SK-N-SH treated with all-trans-retinoic acid at 6 μM for 48 hours (cell line): ENCODE measurements at regions not wholly inside any gene's neighbourhood (a gene's known extent, or its start where the extent isn't known, plus 50 kb on each side); places are given as distances from the start of the nearest gene placed in this dataset.

Experiments
- ATAC-seq: fragments of 200-7000 bp; cut with Tn5 transposase; 3 replicates; pipeline ENCODE4 v1.9.1; 2020; ENCODE audit warnings: mild to moderate bottlenecking, moderate library complexity
- BACH2 ChIP-seq: fragments of 250-450 bp; sonication (Bioruptor Pico); IDR thresholded peaks from 2 replicates; pipeline ENCODE4 v1.9.0; 2021; ENCODE audit warnings: mild to moderate bottlenecking, borderline replicate concordance
- CSDC2 ChIP-seq: fragments of 250-450 bp; sonication (Bioruptor Pico); IDR thresholded peaks from 2 replicates; pipeline ENCODE4 v1.5.0; 2020; ENCODE audit warnings: mild to moderate bottlenecking, moderate library complexity
- GLIS3 ChIP-seq: fragments of 250-450 bp; sonication (Bioruptor Pico); IDR thresholded peaks from 2 replicates; pipeline ENCODE4 v1.5.0; 2020; ENCODE audit warnings: mild to moderate bottlenecking, moderate library complexity
- ISL1 ChIP-seq: fragments of 250-450 bp; sonication (Bioruptor Pico); IDR thresholded peaks from 2 replicates; pipeline ENCODE4 v2.1.2; 2022; ENCODE audit warnings: mild to moderate bottlenecking, moderate library complexity
- OSR1 ChIP-seq: fragments of 250-450 bp; sonication (Bioruptor Pico); IDR thresholded peaks from 2 replicates; pipeline ENCODE4 v1.8.0; 2022; ENCODE audit warnings: moderate library complexity, mild to moderate bottlenecking, inconsistent platforms
- PPARA ChIP-seq: fragments of 250-450 bp; sonication (Bioruptor Pico); IDR thresholded peaks from 2 replicates; pipeline ENCODE4 v1.5.0; 2020; ENCODE audit warnings: mild to moderate bottlenecking, borderline replicate concordance
- RARB ChIP-seq: fragments of 250-450 bp; sonication (Bioruptor Pico); IDR thresholded peaks from 2 replicates; pipeline ENCODE4 v1.8.0; 2021; ENCODE audit warnings: mild to moderate bottlenecking, moderate library complexity
- SNAI2 ChIP-seq: fragments of 250-450 bp; sonication (Bioruptor Pico); IDR thresholded peaks from 2 replicates; pipeline ENCODE4 v1.5.0; 2020; ENCODE audit warnings: mild to moderate bottlenecking, moderate library complexity
- TCF4 ChIP-seq: fragments of 250-450 bp; sonication (Bioruptor Pico); IDR thresholded peaks from 2 replicates; pipeline ENCODE4 v1.8.0; 2021; ENCODE audit warnings: mild to moderate bottlenecking, moderate library complexity, borderline replicate concordance
- TOX ChIP-seq: fragments of 250-450 bp; sonication (Bioruptor Pico); IDR thresholded peaks from 2 replicates; pipeline ENCODE4 v1.8.0; 2021; ENCODE audit warnings: mild to moderate bottlenecking, moderate library complexity, borderline replicate concordance
- ZC3H10 ChIP-seq: fragments of 250-450 bp; sonication (Bioruptor Pico); IDR thresholded peaks from 2 replicates; pipeline ENCODE4 v1.5.1; 2021; ENCODE audit warnings: mild to moderate bottlenecking, moderate library complexity
- ZFP3 ChIP-seq: fragments of 250-450 bp; sonication (Bioruptor Pico); IDR thresholded peaks from 2 replicates; pipeline ENCODE4 v1.5.0; 2020; ENCODE audit warnings: mild to moderate bottlenecking, moderate library complexity
- ZNF565 ChIP-seq: fragments of 450-650 bp; formaldehyde crosslinking; conservative IDR thresholded peaks from 2 replicates; pipeline ENCODE4 v1.5.0; 2020; ENCODE audit warnings: low read depth, mild to moderate bottlenecking, moderate library complexity
- ZNF70 ChIP-seq: fragments of 450-650 bp; formaldehyde crosslinking; IDR thresholded peaks from 2 replicates; pipeline ENCODE4 v1.5.0; 2020; ENCODE audit warnings: mild to moderate bottlenecking, moderate library complexity
- ZNF8 ChIP-seq: fragments of 450-650 bp; formaldehyde crosslinking; IDR thresholded peaks from 2 replicates; pipeline ENCODE4 v1.5.0; 2020; ENCODE audit warnings: mild to moderate bottlenecking, moderate library complexity
- TF ChIP-seq, protein P1 (sequence below): fragments of 250-450 bp; sonication (Bioruptor Pico); IDR thresholded peaks from 2 replicates; pipeline ENCODE4 v1.8.0; 2021; ENCODE audit warnings: low read depth, mild to moderate bottlenecking, moderate library complexity, borderline replicate concordance
- TF ChIP-seq, protein P2 (sequence below): fragments of 250-450 bp; sonication (Bioruptor Pico); IDR thresholded peaks from 2 replicates; pipeline ENCODE4 v1.5.1; 2020; ENCODE audit warnings: low read depth, mild to moderate bottlenecking, moderate library complexity
- TF ChIP-seq, protein P3 (sequence below): fragments of 250-450 bp; sonication (Bioruptor Pico); IDR thresholded peaks from 2 replicates; pipeline ENCODE4 v1.5.0; 2020; ENCODE audit warnings: mild to moderate bottlenecking, moderate library complexity
- TF ChIP-seq, protein P4 (sequence below): fragments of 250-450 bp; sonication (Bioruptor Pico); IDR thresholded peaks from 2 replicates; pipeline ENCODE4 v1.8.0; 2020; ENCODE audit warnings: mild to moderate bottlenecking, moderate library complexity, borderline replicate concordance

DNA sequence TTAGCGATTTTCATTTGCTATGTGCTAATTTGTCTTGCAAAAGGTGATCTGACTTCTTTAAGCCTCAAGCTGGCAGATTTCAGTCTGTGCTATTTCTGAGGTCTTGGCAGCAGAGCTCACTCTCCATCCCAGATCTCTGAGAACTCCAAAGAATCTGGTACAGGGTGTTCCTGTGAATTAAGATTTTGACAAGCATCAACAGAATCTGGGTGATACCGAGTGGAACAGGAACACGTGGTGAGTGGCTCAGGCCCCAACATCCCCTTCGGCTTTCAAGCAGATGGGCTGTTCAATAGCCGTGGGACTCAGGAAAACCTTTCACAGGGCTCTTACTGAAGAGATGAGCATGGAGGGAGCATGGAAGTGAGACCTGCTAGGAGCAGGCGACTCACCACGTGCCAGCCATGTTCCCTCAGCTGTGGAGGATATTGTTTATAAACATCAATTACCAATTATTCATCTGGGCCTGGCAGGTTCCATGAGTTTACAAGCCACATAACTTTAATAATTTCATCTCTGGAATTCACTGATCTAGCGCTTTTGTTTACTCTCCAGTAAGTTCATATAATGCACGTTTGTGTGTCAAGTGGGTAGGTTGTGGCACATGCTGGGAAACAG, 103.4 kb upstream of the SELENOK start (continued):
- no peak for TF ChIP-seq ZC3H10 (CRISPR knock-in tag)
- no peak for TF ChIP-seq ZNF565 (CRISPR knock-in tag)

DNA sequence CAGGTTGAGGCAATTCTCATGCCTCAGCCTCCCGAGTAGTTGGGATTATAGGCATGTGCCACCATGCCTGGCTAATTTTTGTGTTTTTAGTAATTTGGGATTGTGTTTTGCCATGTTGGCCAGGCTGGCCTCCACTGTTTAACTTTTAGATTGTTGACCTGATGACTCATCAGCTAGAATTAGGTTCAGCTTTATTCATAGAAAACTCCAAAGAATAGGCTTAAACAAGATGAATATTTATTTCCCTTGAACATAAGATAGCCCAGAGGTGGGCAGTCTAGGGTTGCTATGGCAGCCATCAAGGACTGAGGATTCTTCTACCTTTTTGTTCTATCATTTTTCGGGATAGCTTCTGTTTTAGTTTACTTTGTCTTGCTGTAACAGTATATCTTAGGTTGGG, 99.6 kb upstream of the SELENOK start:
- no peak for ATAC-seq
- no peak for TF ChIP-seq PPARA
- TF ChIP-seq, protein P1, sequence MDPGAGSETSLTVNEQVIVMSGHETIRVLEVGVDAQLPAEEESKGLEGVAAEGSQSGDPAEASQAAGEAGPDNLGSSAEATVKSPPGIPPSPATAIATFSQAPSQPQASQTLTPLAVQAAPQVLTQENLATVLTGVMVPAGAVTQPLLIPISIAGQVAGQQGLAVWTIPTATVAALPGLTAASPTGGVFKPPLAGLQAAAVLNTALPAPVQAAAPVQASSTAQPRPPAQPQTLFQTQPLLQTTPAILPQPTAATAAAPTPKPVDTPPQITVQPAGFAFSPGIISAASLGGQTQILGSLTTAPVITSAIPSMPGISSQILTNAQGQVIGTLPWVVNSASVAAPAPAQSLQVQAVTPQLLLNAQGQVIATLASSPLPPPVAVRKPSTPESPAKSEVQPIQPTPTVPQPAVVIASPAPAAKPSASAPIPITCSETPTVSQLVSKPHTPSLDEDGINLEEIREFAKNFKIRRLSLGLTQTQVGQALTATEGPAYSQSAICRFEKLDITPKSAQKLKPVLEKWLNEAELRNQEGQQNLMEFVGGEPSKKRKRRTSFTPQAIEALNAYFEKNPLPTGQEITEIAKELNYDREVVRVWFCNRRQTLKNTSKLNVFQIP (CRISPR knock-in tag): no peak
- TF ChIP-seq ZNF8: no peak
- TF ChIP-seq ZNF565 (CRISPR knock-in tag): no peak
- TF ChIP-seq CSDC2 (CRISPR knock-in tag): no peak
- no peak for TF ChIP-seq RARB (CRISPR knock-in tag)
- no peak for TF ChIP-seq BACH2
- TF ChIP-seq, protein P2, sequence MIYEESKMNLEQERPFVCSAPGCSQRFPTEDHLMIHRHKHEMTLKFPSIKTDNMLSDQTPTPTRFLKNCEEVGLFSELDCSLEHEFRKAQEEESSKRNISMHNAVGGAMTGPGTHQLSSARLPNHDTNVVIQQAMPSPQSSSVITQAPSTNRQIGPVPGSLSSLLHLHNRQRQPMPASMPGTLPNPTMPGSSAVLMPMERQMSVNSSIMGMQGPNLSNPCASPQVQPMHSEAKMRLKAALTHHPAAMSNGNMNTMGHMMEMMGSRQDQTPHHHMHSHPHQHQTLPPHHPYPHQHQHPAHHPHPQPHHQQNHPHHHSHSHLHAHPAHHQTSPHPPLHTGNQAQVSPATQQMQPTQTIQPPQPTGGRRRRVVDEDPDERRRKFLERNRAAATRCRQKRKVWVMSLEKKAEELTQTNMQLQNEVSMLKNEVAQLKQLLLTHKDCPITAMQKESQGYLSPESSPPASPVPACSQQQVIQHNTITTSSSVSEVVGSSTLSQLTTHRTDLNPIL: no peak
- no peak for TF ChIP-seq OSR1 (CRISPR knock-in tag)
- TF ChIP-seq, all 23 proteins: peak for 0

DNA sequence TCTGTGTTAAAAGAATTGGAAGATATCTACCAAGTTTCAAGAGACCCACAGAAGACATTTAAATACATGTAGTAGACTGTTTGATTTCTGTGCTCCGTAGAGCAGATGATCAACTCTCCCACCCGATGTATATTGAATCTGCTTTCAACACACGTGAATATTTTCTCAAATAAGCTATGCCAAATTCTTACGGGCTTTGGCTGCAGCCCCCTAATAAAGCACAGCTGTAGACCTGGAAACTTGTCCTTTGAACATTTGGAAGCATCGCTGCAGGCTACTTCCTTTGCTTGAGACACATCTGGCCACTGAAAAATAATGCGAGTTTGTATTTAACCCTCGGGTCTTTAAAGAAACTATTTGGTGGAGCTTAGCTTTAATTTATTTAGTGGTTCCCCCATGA, 98.3 kb upstream of the SELENOK start:
- ATAC-seq: no peak
- TF ChIP-seq OSR1 (CRISPR knock-in tag): no peak
- TF ChIP-seq ZC3H10 (CRISPR knock-in tag): no peak
- TF ChIP-seq PPARA: no peak
- TF ChIP-seq GLIS3 (CRISPR knock-in tag): no peak
- TF ChIP-seq TOX (CRISPR knock-in tag): no peak
- TF ChIP-seq, protein P3, sequence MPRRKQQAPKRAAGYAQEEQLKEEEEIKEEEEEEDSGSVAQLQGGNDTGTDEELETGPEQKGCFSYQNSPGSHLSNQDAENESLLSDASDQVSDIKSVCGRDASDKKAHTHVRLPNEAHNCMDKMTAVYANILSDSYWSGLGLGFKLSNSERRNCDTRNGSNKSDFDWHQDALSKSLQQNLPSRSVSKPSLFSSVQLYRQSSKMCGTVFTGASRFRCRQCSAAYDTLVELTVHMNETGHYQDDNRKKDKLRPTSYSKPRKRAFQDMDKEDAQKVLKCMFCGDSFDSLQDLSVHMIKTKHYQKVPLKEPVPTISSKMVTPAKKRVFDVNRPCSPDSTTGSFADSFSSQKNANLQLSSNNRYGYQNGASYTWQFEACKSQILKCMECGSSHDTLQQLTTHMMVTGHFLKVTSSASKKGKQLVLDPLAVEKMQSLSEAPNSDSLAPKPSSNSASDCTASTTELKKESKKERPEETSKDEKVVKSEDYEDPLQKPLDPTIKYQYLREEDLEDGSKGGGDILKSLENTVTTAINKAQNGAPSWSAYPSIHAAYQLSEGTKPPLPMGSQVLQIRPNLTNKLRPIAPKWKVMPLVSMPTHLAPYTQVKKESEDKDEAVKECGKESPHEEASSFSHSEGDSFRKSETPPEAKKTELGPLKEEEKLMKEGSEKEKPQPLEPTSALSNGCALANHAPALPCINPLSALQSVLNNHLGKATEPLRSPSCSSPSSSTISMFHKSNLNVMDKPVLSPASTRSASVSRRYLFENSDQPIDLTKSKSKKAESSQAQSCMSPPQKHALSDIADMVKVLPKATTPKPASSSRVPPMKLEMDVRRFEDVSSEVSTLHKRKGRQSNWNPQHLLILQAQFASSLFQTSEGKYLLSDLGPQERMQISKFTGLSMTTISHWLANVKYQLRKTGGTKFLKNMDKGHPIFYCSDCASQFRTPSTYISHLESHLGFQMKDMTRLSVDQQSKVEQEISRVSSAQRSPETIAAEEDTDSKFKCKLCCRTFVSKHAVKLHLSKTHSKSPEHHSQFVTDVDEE (CRISPR knock-in tag): no peak
- TF ChIP-seq ZFP3 (CRISPR knock-in tag): no peak
- TF ChIP-seq, protein P2: no peak
- no peak for TF ChIP-seq TCF4 (CRISPR knock-in tag)
- no peak for TF ChIP-seq SNAI2 (CRISPR knock-in tag)
- TF ChIP-seq ISL1 (CRISPR knock-in tag): no peak

DNA sequence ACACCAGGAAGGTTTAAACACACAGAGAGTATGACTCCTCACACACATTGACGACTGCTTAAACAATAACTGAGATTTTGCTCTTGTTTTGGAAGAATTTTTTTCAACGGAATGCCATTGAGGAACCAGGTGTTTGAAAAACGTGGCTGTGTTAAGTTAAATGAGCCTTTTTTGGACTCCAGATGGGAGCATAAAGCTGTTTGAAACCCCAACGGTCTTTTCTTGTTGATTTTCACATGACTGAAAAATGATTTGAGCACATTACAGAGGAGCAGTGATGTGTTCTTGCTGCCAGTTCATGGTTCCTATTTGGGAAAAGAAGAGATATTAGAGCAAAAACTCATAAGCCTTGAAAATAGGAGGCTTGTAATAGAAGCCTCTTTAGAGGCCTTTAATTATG, 97.8 kb upstream of the SELENOK start:
- TF ChIP-seq, protein P1 (CRISPR knock-in tag): no peak
- no peak for TF ChIP-seq ISL1 (CRISPR knock-in tag)
- no peak for TF ChIP-seq ZNF8
- no peak for TF ChIP-seq ZNF565 (CRISPR knock-in tag)
- TF ChIP-seq, protein P3 (CRISPR knock-in tag): no peak
- TF ChIP-seq ZC3H10 (CRISPR knock-in tag): no peak
- TF ChIP-seq SNAI2 (CRISPR knock-in tag): no peak
- TF ChIP-seq RARB (CRISPR knock-in tag): no peak
- no peak for TF ChIP-seq ZFP3 (CRISPR knock-in tag)
- TF ChIP-seq OSR1 (CRISPR knock-in tag): no peak
- TF ChIP-seq, protein P4, sequence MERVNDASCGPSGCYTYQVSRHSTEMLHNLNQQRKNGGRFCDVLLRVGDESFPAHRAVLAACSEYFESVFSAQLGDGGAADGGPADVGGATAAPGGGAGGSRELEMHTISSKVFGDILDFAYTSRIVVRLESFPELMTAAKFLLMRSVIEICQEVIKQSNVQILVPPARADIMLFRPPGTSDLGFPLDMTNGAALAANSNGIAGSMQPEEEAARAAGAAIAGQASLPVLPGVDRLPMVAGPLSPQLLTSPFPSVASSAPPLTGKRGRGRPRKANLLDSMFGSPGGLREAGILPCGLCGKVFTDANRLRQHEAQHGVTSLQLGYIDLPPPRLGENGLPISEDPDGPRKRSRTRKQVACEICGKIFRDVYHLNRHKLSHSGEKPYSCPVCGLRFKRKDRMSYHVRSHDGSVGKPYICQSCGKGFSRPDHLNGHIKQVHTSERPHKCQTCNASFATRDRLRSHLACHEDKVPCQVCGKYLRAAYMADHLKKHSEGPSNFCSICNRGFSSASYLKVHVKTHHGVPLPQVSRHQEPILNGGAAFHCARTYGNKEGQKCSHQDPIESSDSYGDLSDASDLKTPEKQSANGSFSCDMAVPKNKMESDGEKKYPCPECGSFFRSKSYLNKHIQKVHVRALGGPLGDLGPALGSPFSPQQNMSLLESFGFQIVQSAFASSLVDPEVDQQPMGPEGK: no peak
- no peak for TF ChIP-seq TCF4 (CRISPR knock-in tag)
- TF ChIP-seq ZNF70 (CRISPR knock-in tag): no peak
- ATAC-seq: no peak
